IPS-20b (cell line): ENCODE measurements at regions not wholly inside any gene's neighbourhood (a gene's known extent, or its start where the extent isn't known, plus 50 kb on each side); places are given as distances from the start of the nearest gene placed in this dataset.
"Not testable (repeated sequence)": the region's sequence is repeated elsewhere in the genome, so short reads cannot be mapped to it uniquely, and the experiment has no call there.

Source experiments
- H3K27ac ChIP-seq: one replicate; pipeline ENCODE4 v1.5.1; 2013; ENCODE audit warnings: low read length
- H3K27me3 ChIP-seq: 2 replicates; pipeline ENCODE4 v1.6.1; 2013; ENCODE audit warnings: mild to moderate bottlenecking, low read length, inconsistent platforms; ENCODE audit not compliant: insufficient read depth
- H3K36me3 ChIP-seq: 2 replicates; pipeline ENCODE4 v1.6.1; 2013; ENCODE audit warnings: low read depth, mild to moderate bottlenecking, inconsistent platforms, low read length, moderate library complexity; ENCODE audit not compliant: insufficient read depth
- H3K4me1 ChIP-seq: 2 replicates; pipeline ENCODE4 v1.6.1; 2013; ENCODE audit warnings: mild to moderate bottlenecking, control low read depth, inconsistent platforms, low read length, moderate library complexity; ENCODE audit not compliant: insufficient read depth
- H3K4me3 ChIP-seq: 2 replicates; pipeline ENCODE4 v1.5.1; 2013; ENCODE audit warnings: mild to moderate bottlenecking, low read length, inconsistent platforms
- H3K9ac ChIP-seq: 2 replicates; pipeline ENCODE4 v1.6.1; 2013; ENCODE audit warnings: low read depth, mild to moderate bottlenecking, inconsistent platforms, low read length, moderate library complexity
- H3K9me3 ChIP-seq: 2 replicates; pipeline ENCODE4 v1.6.1; 2013; ENCODE audit warnings: mild to moderate bottlenecking, low read depth, low read length, inconsistent platforms; ENCODE audit not compliant: insufficient read depth

GRCh38 chr19:24029941-24030636, 56.9 kb upstream of the ZNF254 start:
- no peaks in the 10 kb centered on the region for H3K36me3 ChIP-seq
- H3K9me3 ChIP-seq = no peaks in the 10 kb centered on the region
- H3K9ac ChIP-seq = no peak overlapping the region
- H3K27me3 ChIP-seq = no peaks in the 10 kb centered on the region
- no peak overlapping the region for H3K27ac ChIP-seq
- H3K4me1 ChIP-seq = peaks cover 3% of the 10 kb centered on the region; the same call in 1 of the 2 replicates
- H3K4me3 ChIP-seq = no peak overlapping the region

GRCh38 chr19:24032651-24033050, 54.3 kb upstream of the ZNF254 start:
- Histone ChIP-seq H3K9ac (peak overlapping the region; percentile 64; the same call in 1 of the 2 replicates), H3K9me3 (no peaks in the 10 kb centered on the region), H3K4me1 (peaks cover 12% of the 10 kb centered on the region; the same call in 1 of the 2 replicates), H3K27ac (no peak overlapping the region), H3K27me3 (no peaks in the 10 kb centered on the region), H3K4me3 (peak overlapping the region; percentile 59; the same call in 1 of the 2 replicates), H3K36me3 (peaks cover 19% of the 10 kb centered on the region)

- H3K9me3 ChIP-seq = no peaks in the 10 kb centered on the region
- peak overlapping the region; percentile 99 for H3K9ac ChIP-seq
- peaks cover 12% of the 10 kb centered on the region; the same call in 1 of the 2 replicates for H3K4me1 ChIP-seq
- peak overlapping the region; percentile 98 for H3K4me3 ChIP-seq
- H3K27ac ChIP-seq = peak overlapping the region; percentile 52
- no peaks in the 10 kb centered on the region for H3K27me3 ChIP-seq
- peaks cover 27% of the 10 kb centered on the region for H3K36me3 ChIP-seq
These were observed 53.6 kb upstream of the ZNF254 start for GRCh38 chr19:24033301-24033962.

GRCh38 chr19:24033963-24034342, 53.0 kb upstream of the ZNF254 start:
- peak overlapping the region; percentile 99 for H3K9ac ChIP-seq
- peaks cover 32% of the 10 kb centered on the region for H3K36me3 ChIP-seq
- peaks cover 12% of the 10 kb centered on the region; the same call in 1 of the 2 replicates for H3K4me1 ChIP-seq
- H3K4me3 ChIP-seq = peak overlapping the region; percentile 98
- no peaks in the 10 kb centered on the region for H3K27me3 ChIP-seq
- H3K9me3 ChIP-seq = no peaks in the 10 kb centered on the region
- peak overlapping the region; percentile 52 for H3K27ac ChIP-seq

- not testable (repeated sequence) for H3K9me3 ChIP-seq, H3K27me3 ChIP-seq, H3K27ac ChIP-seq
- H3K9ac ChIP-seq = peak overlapping the region; percentile 99; the same call in 1 of the 2 replicates
- H3K4me3 ChIP-seq = peak overlapping the region; percentile 98
- peaks cover 12% of the 10 kb centered on the region; the same call in 1 of the 2 replicates for H3K4me1 ChIP-seq
- H3K36me3 ChIP-seq = peaks cover 46% of the 10 kb centered on the region
These were observed 51.6 kb upstream of the ZNF254 start for GRCh38 chr19:24035261-24035880.
